22Rv1 (cell line): ENCODE measurements at regions not wholly inside any gene's neighbourhood (a gene's known extent, or its start where the extent isn't known, plus 50 kb on each side); places are given as distances from the start of the nearest gene placed in this dataset.

Experiments
- ZFX ChIP-seq: fragments of 450-650 bp; IDR thresholded peaks from 2 replicates; pipeline ENCODE4 v1.6.1; 2017; ENCODE audit warnings: antibody characterized with exemption, borderline replicate concordance
- TF ChIP-seq, protein P1 (sequence below): fragments of 450-650 bp; IDR thresholded peaks from 2 replicates; pipeline ENCODE4 v1.5.1; 2017; ENCODE audit warnings: mild to moderate bottlenecking

DNA sequence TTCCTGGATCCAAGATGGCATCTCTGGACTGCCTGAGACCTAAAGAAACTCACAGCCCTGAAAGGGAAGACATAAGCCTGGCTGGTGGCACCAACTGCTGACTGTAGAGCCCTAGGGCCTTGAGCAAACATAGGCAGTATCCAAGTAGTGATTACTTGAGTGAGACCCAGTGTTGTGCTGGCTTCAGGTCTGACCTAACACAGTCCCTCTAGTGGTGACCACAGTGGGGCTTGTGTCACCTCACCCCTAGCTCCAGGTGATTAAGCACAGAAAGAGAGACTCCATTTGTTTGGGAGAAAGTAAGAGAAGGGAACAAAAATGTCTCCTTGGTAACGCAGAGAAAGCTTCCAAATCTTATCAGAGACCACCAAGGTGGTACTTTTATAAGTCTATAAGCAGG lies 496.3 kb upstream of the HTR2C start:
- TF ChIP-seq, protein P1, sequence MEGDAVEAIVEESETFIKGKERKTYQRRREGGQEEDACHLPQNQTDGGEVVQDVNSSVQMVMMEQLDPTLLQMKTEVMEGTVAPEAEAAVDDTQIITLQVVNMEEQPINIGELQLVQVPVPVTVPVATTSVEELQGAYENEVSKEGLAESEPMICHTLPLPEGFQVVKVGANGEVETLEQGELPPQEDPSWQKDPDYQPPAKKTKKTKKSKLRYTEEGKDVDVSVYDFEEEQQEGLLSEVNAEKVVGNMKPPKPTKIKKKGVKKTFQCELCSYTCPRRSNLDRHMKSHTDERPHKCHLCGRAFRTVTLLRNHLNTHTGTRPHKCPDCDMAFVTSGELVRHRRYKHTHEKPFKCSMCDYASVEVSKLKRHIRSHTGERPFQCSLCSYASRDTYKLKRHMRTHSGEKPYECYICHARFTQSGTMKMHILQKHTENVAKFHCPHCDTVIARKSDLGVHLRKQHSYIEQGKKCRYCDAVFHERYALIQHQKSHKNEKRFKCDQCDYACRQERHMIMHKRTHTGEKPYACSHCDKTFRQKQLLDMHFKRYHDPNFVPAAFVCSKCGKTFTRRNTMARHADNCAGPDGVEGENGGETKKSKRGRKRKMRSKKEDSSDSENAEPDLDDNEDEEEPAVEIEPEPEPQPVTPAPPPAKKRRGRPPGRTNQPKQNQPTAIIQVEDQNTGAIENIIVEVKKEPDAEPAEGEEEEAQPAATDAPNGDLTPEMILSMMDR: no peak
- no peak for TF ChIP-seq ZFX
